ENCODE measurements at regions not wholly inside any gene's neighbourhood (a gene's known extent, or its start where the extent isn't known, plus 50 kb on each side); places are given as distances from the start of the nearest gene placed in this dataset.

- BruUV-seq (replicated peaks): no TSS peak
- no peak overlapping the region for H3K27ac ChIP-seq (ENCODE audit: low read depth, low read length)
Measured at GRCh38 chr2:104538077-104538476, 315.8 kb upstream of the POU3F3 start.

More at GRCh38 chr2:104538077-104538476, 315.8 kb upstream of the POU3F3 start:
- DNase-seq (ENCODE audit: low read depth, low spot score) (no peak), ATAC-seq (no peak)
- H3K4me2 ChIP-seq (ENCODE audit: low read length): no peak overlapping the region
- intact Hi-C loops (cut with micrococcal nuclease): loop anchor here (10.0 kb wide), 1 partner anchor 407 kb away; no protein-coding TSS in a partner anchor
- CTCF ChIA-PET: no interaction called here
- H3K9ac ChIP-seq (ENCODE audit: low read length): no peak overlapping the region
- H3K36me3 ChIP-seq (ENCODE audit: control insufficient read depth in 1 of 2, insufficient read depth in 2 of 2, low read length in 2 of 2): no peaks in the 10 kb centered on the region
- no peaks in the 10 kb centered on the region for H3K79me2 ChIP-seq (ENCODE audit: insufficient read depth, low read length)
- no peak overlapping the region for H3K4me3 ChIP-seq (replicated peaks in 1 of 2; ENCODE audit: low read depth in 1 of 2, low read length in 2 of 2)
- no peaks in the 10 kb centered on the region for H3K4me1 ChIP-seq (ENCODE audit: control insufficient read depth in 1 of 2, insufficient read depth in 2 of 2, low read length in 2 of 2)
- no peak overlapping the region for H2AFZ ChIP-seq (ENCODE audit: low read depth, low read length, poor library complexity, severe bottlenecking)
- H3K27me3 ChIP-seq (ENCODE audit: insufficient read depth, low read length): no peaks in the 10 kb centered on the region
- RAD21 ChIA-PET (ENCODE audit: low non-redundant PET in 1 of 2, low total read pairs in 2 of 2, uncharacterized antibody in 2 of 2, unreplicated experiment in 2 of 2): no interaction called here
- no peaks in the 10 kb centered on the region for H4K20me1 ChIP-seq (ENCODE audit: insufficient read depth)
- H3K9me3 ChIP-seq (ENCODE audit: control insufficient read depth in 1 of 2, insufficient read depth in 1 of 2, low read depth in 1 of 2, low read length in 2 of 2): peaks cover 4 to 6% of the 10 kb centered on the region in 2 experiments; a peak in 1 of 4 replicates
- TF ChIP-seq JUND (IDR thresholded peaks at IDR 0.05): no peak
- TF ChIP-seq SRF (IDR thresholded peaks at IDR 0.05; ENCODE audit: low read depth): no peak
- TF ChIP-seq ATF3 (IDR thresholded peaks at IDR 0.05): no peak
- no peak for TF ChIP-seq TCF7L2 (IDR thresholded peaks at IDR 0.05; ENCODE audit: borderline replicate concordance, extremely low read depth, insufficient read depth, insufficient read length)
- TF ChIP-seq SIN3A (IDR thresholded peaks at IDR 0.05; ENCODE audit: low read depth): no peak
- no peak for TF ChIP-seq CBX3 (IDR thresholded peaks at IDR 0.05; ENCODE audit: low read depth)
- TF ChIP-seq CEBPB (IDR thresholded peaks at IDR 0.05; ENCODE audit: low read depth): no peak
- no peak for TF ChIP-seq EZH2phosphoT487 (IDR thresholded peaks at IDR 0.05; ENCODE audit: borderline replicate concordance)
- TF ChIP-seq REST (IDR thresholded peaks at IDR 0.05; ENCODE audit: low read depth): no peak
- no peak for TF ChIP-seq YY1 (IDR thresholded peaks at IDR 0.05; ENCODE audit: extremely low read depth, insufficient replicate concordance, low read depth, low read length)
- no peak for TF ChIP-seq FOSL1 (IDR thresholded peaks at IDR 0.05; ENCODE audit: low read depth)
- no peak for TF ChIP-seq EZH2 (IDR thresholded peaks at IDR 0.05)
- TF ChIP-seq ZFX (IDR thresholded peaks at IDR 0.05): no peak
- TF ChIP-seq ZNF274 (IDR thresholded peaks at IDR 0.05; ENCODE audit: low read depth, low read length): no peak
- no peak for TF ChIP-seq RAD21 (IDR thresholded peaks at IDR 0.05; ENCODE audit: low read depth)
- no peak for TF ChIP-seq ZBTB33 (IDR thresholded peaks at IDR 0.05; ENCODE audit: extremely low read depth, insufficient replicate concordance, low read length)
- no peak for TF ChIP-seq MAX (IDR thresholded peaks at IDR 0.05)
- no peak for TF ChIP-seq EGR1 (IDR thresholded peaks at IDR 0.05; ENCODE audit: low read depth)
- TF ChIP-seq POLR2A (IDR thresholded peaks at IDR 0.05; ENCODE audit: borderline replicate concordance, extremely low read depth, insufficient read depth, insufficient read length): no peak
- POLR2A ChIA-PET: no interaction called here
- no peaks in the 10 kb centered on the region for H3K9me2 ChIP-seq (ENCODE audit: insufficient read depth)
